Muscle layer of duodenum (tissue), 2 donors: ENCODE measurements at regions not wholly inside any gene's neighbourhood (a gene's known extent, or its start where the extent isn't known, plus 50 kb on each side); places are given as distances from the start of the nearest gene placed in this dataset.
A peak's percentile ranks its signal among the peaks of the same experiment; 100 is the strongest.

ENCODE experiments used
- H3K27ac ChIP-seq: one replicate; pipeline ENCODE4 v1.7.0; 2013; ENCODE audit warnings: mild to moderate bottlenecking, low read length
- H3K27me3 ChIP-seq: one replicate; pipeline ENCODE4 v1.7.0; 2013; ENCODE audit warnings: low read depth, mild to moderate bottlenecking, control low read depth, low read length
- H3K36me3 ChIP-seq, 2 donors: one replicate each; pipeline ENCODE4 v1.7.0; 2013; ENCODE audit warnings: low read length in 2 of 2, control low read depth in 1 of 2, mild to moderate bottlenecking in 1 of 2; ENCODE audit not compliant: insufficient read depth in 2 of 2, control insufficient read depth in 1 of 2
- H3K4me1 ChIP-seq, 2 donors: one replicate each; pipeline ENCODE4 v1.7.0; 2013; ENCODE audit warnings: low read length in 2 of 2, mild to moderate bottlenecking in 2 of 2, control low read depth in 1 of 2, moderate library complexity in 1 of 2; ENCODE audit not compliant: insufficient read depth in 2 of 2, control insufficient read depth in 1 of 2
- H3K4me3 ChIP-seq, 2 donors: one replicate each; pipeline ENCODE4 v1.7.0; 2013; ENCODE audit warnings: low read length in 2 of 2, low read depth in 1 of 2, mild to moderate bottlenecking in 1 of 2
- H3K9me3 ChIP-seq, 2 donors: one replicate each; pipeline ENCODE4 v1.7.0; 2013; ENCODE audit warnings: low read length in 2 of 2, control low read depth in 1 of 2, mild to moderate bottlenecking in 1 of 2; ENCODE audit not compliant: control insufficient read depth in 1 of 2
- donor health status: healthy.

DNA sequence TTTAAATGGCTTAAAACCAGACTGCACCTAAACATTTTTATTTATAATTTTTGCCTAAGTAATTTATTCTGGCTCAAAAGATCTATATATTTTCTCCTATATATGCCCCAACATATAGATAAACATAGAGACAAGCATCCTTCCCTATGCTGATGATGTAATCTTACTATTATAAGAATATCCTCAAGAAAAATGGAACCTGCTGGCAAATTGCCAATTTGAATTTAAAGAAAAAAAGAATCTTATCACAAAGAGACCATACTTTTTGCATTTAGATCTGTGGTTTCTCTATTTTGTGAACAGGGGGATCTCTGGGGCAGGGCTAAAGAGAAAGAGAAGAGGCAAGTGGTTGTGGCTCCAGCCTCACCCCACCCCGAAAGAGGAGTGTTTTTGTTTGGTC lies 107.2 kb upstream of the CMC1 start:
- H3K4me1 ChIP-seq, result no peaks in the 10 kb centered on the region
- H3K27me3 ChIP-seq, result no peaks in the 10 kb centered on the region
- no peak overlapping the region for H3K4me3 ChIP-seq
- H3K36me3 ChIP-seq, result no peaks in the 10 kb centered on the region
- H3K9me3 ChIP-seq, result no peaks in the 10 kb centered on the region
- H3K27ac ChIP-seq, result no peak overlapping the region

DNA sequence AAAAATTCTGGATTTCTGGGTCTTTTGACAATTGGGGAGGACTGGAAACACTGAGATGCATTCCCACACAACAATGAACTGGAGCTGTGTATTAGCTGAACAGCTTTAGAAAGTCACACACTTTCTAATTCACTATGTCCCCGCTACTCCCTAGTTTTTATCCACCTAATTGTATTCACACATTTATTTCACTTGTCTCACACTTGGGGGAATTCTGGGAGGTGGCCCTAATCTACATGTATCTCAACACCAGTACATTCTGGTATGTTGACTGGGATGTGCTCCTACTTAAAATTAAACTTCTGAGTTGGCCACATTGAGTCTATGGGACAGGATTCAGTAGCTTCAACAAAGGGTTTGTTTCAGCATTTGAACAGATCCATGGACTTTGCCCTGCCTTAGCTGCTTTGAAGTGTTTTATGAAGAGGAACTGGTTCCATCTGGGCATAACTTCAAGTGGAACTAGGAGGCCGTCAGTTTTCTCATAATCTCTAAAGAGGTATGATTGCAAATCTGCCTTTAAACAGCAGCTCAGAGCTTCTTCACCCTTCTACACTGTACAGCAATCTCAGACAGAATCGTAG lies 106.5 kb upstream of the CMC1 start:
- Histone ChIP-seq H3K9me3 (no peaks in the 10 kb centered on the region), H3K27me3 (no peaks in the 10 kb centered on the region), H3K4me3 (no peak overlapping the region), H3K27ac (no peak overlapping the region), H3K36me3 (no peaks in the 10 kb centered on the region), H3K4me1 (no peaks in the 10 kb centered on the region)

DNA sequence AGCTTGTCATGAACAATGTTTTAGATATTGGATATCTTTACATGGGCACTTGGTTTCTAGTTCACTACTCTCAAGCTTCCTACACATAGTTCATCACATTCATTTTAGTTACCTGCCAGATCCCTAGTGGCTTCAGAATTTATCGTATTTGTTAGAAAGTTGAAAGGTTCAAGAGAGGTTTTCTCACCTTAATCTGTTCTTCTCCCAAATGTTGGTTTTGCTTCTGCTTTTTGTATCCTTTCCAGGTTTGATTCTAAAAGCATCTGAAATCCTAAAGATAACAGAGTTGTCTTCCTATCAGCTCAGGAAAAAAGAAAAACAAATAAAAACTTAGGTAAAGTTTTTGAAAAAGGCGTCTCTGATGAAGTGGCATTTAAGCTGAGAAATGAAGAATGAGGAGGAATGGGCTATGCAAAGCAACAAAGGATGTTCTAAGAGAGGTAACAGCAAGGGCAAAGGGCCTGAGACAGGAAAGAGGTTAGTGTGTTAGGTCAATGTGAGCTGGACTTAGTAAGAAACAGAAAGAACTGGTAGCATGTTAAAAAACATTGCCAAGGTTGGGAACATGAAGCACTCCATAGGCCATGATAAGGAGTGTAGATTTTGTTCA lies 104.7 kb upstream of the CMC1 start:
- Histone ChIP-seq H3K36me3 (no peaks in the 10 kb centered on the region), H3K4me1 (no peaks in the 10 kb centered on the region), H3K27me3 (no peaks in the 10 kb centered on the region), H3K27ac (no peak overlapping the region), H3K4me3 (no peak overlapping the region), H3K9me3 (no peaks in the 10 kb centered on the region)

DNA sequence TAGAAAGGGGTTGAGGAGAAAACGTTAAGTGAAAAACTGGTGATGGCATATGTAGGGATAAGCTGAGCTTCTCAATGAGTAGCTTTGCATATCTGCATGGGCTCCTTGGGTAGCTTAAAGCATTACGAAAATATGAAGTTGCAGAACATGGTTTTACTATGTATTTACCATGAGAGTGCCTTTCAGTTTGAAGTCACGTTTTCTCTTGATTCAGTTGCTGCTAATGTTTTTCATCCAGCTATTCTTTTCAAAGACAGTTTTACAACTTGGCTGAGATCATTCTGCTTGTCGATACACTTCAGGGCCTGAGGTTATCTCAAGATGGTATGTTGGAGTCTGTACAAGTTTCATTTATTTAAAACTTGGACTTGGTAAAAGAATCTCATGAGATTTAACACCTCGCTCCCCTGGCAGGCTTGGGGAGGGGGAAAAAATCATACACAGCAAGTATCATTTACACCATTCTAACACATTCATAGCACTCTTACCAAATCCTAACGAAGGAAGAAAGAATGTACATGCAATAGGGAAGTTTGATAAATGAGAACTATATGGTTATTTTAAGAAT lies 103.3 kb upstream of the CMC1 start:
- no peak overlapping the region for H3K27ac ChIP-seq
- H3K36me3 ChIP-seq, result no peaks in the 10 kb centered on the region
- H3K4me3 ChIP-seq, result no peak overlapping the region
- no peaks in the 10 kb centered on the region for H3K9me3 ChIP-seq
- no peaks in the 10 kb centered on the region for H3K4me1 ChIP-seq
- H3K27me3 ChIP-seq, result no peaks in the 10 kb centered on the region

DNA sequence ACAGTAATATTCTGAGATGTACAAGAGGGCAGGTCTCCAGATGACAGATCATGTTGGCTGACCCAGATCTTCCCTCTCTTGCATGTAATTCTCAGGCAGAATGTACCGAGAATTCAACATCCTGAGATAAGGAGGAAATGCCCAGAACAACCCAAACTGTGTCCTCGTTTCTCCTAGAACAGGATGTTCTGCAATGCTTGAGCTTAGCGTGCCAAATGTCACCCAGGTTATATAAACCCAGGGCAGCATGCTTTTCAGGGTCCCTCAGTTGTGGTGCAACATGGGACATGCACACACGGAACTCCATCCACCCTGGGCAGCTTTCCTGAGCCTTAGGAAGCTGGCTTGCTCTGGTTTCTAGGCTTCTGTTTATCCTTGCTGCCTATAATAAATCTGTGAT lies 102.1 kb upstream of the CMC1 start:
- Histone ChIP-seq H3K4me3 (no peak overlapping the region), H3K36me3 (no peaks in the 10 kb centered on the region), H3K27ac (no peak overlapping the region), H3K27me3 (no peaks in the 10 kb centered on the region), H3K4me1 (no peaks in the 10 kb centered on the region), H3K9me3 (no peaks in the 10 kb centered on the region)

DNA sequence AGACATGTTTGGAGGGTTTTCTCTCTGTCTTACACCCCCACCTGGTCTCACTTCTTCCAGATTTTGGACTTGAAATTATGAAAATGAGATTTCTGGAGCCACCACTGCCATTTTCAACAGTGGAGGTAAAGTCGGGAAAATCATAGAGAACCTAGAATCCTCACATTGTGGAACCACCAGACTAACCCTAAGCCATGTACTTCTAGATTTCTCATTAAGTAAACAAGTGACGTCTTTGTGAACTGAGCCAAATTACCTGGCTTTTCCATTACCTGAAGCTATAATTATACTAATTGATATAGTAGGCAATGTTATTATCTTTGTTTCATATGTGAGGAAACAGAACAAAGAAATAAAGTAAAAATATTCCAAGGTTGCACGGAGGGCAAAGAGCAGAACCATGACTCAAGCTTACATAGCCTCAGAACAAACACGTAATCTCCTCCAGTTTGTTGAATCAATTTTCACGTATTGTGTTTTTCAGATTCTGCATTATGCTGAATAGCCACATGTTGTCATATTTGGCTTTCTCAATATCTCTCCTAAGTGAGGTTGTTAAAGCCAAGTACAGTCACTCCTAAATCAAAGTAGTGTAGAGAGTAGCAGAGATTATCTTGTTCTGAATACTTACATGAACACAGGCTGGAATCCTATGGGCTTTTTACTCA lies 101.3 kb upstream of the CMC1 start:
- Histone ChIP-seq H3K27ac (no peak overlapping the region), H3K36me3 (no peaks in the 10 kb centered on the region), H3K9me3 (no peaks in the 10 kb centered on the region), H3K27me3 (no peaks in the 10 kb centered on the region), H3K4me1 (no peaks in the 10 kb centered on the region), H3K4me3 (no peak overlapping the region)

DNA sequence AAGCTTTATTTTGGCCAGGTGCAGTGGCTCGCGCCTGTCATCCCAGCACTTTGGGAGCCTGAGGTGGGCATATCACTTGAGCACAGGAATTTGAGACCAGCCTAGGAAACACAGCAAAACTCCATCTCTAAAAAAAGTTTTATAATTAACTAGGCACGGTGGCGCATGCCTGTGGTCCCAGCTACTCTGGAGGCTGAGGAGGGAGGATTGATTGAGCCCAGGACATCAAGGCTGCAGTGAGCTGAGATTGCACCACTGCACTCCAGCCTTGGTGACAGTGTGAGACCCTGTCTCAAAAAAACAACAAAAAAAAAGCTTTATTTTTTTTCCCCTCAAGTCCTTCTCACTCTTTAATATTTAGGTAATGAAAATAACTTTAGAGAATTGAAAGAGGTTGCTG lies 100.8 kb upstream of the CMC1 start:
- no peak overlapping the region for H3K4me3 ChIP-seq
- H3K27me3 ChIP-seq, result no peaks in the 10 kb centered on the region
- no peak overlapping the region for H3K27ac ChIP-seq
- H3K36me3 ChIP-seq, result no peaks in the 10 kb centered on the region
- H3K4me1 ChIP-seq, result no peaks in the 10 kb centered on the region
- no peaks in the 10 kb centered on the region for H3K9me3 ChIP-seq

DNA sequence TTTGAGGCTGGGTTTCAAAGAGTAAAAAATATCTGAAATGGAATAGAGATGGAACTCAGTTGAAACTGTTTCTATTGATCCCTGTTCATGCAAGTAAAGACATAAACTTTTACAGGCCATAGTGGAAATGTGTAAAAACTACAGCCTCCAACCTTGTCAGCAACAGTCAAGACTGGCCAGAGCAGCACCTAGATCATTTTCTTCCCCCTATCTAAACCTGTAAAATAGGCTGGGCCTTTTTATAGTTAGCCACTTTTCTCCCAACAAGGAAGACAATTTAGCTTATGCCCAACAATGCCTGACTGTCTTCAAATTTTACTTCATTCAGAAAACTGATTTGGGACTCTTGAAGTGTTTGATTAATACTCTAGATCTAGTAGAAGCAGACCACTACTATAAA lies 91.5 kb upstream of the CMC1 start:
- H3K27me3 ChIP-seq, result no peaks in the 10 kb centered on the region
- H3K27ac ChIP-seq, result no peak overlapping the region
- no peak overlapping the region for H3K4me3 ChIP-seq
- H3K9me3 ChIP-seq, result no peaks in the 10 kb centered on the region
- no peaks in the 10 kb centered on the region for H3K36me3 ChIP-seq
- H3K4me1 ChIP-seq, result peaks cover 0 to 10% of the 10 kb centered on the region in 2 donors

DNA sequence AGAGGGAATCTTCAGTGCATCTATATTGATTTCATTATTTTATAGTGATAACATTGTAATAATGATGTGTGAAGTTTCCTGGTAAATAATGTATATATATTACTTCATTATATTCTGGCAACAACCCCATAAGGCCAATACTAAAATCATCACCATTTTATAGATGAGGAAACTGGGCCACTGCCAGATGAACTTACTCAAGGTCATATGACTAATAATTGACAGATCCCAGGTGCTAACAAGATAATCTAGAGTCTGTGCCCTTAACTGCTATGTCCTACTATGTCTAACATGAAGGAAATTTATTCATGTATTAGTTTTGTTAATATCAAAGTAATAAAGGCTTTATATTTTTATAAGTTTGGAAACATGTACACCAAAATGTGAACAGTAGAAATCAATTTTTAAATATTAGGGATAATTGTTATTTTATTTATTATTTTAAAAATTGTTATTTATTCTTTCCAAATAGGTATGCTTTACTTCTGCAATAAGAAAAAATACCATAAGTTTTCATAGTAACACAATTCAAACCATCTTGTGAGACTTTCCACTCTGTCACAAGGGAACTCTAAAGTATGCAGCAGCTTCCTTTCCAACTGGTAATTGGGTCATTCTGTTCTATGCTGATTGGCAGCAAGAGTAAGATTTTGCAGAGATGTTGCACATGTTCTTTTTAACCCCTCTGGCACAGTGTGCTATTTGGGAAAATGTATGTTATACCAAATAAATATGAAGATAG lies 90.8 kb upstream of the CMC1 start:
- no peaks in the 10 kb centered on the region for H3K9me3 ChIP-seq
- no peaks in the 10 kb centered on the region for H3K27me3 ChIP-seq
- no peak overlapping the region for H3K27ac ChIP-seq
- peaks cover 0 to 10% of the 10 kb centered on the region in 2 donors for H3K4me1 ChIP-seq
- H3K36me3 ChIP-seq, result no peaks in the 10 kb centered on the region
- no peak overlapping the region for H3K4me3 ChIP-seq

DNA sequence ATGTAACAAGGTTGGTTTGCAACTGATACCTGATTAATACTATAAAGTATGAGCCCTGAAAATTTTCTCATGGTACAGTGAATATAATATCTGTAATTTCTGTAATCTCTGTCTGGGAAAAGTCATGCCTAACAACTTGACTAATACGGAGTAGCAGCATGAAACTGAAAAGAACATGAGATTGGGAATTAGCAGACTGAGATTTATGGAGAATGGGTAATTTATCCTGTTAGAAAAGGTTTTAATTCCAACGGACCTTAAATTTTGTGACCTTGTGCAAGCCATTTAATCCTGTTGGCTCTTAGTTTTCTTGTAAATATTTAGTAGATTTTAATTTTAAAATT lies 90.2 kb upstream of the CMC1 start:
- Histone ChIP-seq H3K9me3 (no peaks in the 10 kb centered on the region), H3K4me3 (no peak overlapping the region), H3K4me1 (peaks cover 0 to 10% of the 10 kb centered on the region in 2 donors), H3K27me3 (no peaks in the 10 kb centered on the region), H3K27ac (no peak overlapping the region), H3K36me3 (no peaks in the 10 kb centered on the region)

DNA sequence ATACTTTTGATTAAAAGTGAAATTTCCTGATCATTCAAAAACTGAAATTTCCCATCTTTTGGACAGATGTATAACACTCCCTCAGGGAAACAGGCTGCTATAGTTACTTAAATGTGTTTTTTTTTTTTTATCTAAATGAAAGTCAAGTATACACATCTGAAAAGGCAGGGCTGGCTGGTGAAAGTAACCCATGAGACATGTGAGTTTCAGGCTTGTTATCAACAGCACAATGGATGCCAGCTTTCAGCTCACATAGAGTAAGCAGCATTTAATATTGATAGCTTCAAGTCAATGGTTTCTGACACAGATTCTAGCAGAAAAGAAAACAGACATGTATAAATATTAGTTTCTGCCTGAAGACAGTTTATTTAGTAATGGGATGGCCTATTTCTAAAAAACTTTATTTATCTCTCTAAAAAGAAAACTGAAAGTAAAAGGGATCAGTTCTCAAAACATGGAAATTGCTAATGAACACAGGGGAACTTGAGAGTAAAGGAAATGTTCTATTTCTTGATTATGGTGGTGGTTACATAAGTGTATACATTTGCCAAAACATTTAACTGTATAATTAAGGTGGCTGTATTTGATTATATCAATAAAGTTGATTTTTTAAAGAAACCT lies 89.7 kb upstream of the CMC1 start:
- Histone ChIP-seq H3K27ac (no peak overlapping the region), H3K9me3 (no peaks in the 10 kb centered on the region), H3K27me3 (no peaks in the 10 kb centered on the region), H3K36me3 (no peaks in the 10 kb centered on the region), H3K4me3 (peak overlapping the region in 1 of 2 donors; percentile 12), H3K4me1 (peaks cover 0 to 10% of the 10 kb centered on the region in 2 donors)
